Stimulated activated effector memory CD8-positive, alpha-beta T cell treated with anti-CD3 and anti-CD28 coated beads, Interleukin-12 subunit alpha, Interleukin-12 subunit beta, amount 100 ng/mL, for 72 hours (primary cell): ENCODE measurements at regions not wholly inside any gene's neighbourhood (a gene's known extent, or its start where the extent isn't known, plus 50 kb on each side); places are given as distances from the start of the nearest gene placed in this dataset.
"Not testable (repeated sequence)": the region's sequence is repeated elsewhere in the genome, so short reads cannot be mapped to it uniquely, and the experiment has no call there.

Experiments
- ATAC-seq: fragments of 150-1000 bp; cut with Tn5 transposase; 2 replicates; pipeline ENCODE4 v1.10.0; 2021
- DNase-seq, 2 donors: peaks; one replicate each; pipeline ENCODE4 v3.0.0; 2021 to 2022; ENCODE audit warnings: low spot score in 2 of 2
- H3K27ac Mint-ChIP-seq: one replicate; pipeline ENCODE4 v1.8.0; 2022; ENCODE audit warnings: mild to moderate bottlenecking, mixed read lengths
- H3K36me3 Mint-ChIP-seq: one replicate; pipeline ENCODE4 v1.8.0; 2022; ENCODE audit warnings: mild to moderate bottlenecking, mixed read lengths
- H3K4me1 Mint-ChIP-seq: one replicate; pipeline ENCODE4 v1.8.0; 2022; ENCODE audit warnings: mixed read lengths
- H3K4me3 Mint-ChIP-seq: one replicate; pipeline ENCODE4 v1.8.0; 2022; ENCODE audit warnings: mild to moderate bottlenecking, mixed read lengths
- H3K9me3 Mint-ChIP-seq: one replicate; pipeline ENCODE4 v1.8.0; 2022; ENCODE audit warnings: mixed read lengths

DNA sequence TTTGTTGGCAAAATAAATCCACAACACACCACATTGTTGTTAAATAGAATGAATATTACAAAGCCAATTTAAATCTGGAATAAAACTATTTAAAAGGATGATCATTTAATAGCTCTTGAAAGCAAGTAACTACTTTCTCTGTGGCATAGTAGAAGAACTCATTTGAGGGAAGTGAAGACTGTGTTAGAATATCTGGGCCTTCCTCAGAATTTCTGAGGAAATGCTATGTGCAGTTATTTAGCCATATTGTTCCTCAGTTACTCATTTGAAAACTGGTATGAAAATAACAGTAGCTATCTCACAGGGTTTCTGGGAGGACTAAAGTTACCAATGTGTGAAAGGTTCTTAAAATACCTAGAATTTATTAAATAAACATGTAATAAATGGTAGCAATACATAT, 595.8 kb downstream of the PSAT1 start:
- DNase-seq (no peak), ATAC-seq (no peak)

GRCh38 chr9:78893774-78894401, 597.0 kb downstream of the PSAT1 start:
- Mint-ChIP-seq H3K27ac (no peak overlapping the region), H3K9me3 (peaks cover 4% of the 10 kb centered on the region), H3K36me3 (no peaks in the 10 kb centered on the region), H3K4me1 (no peaks in the 10 kb centered on the region), H3K4me3 (no peak overlapping the region)
- DNase-seq (no peak), ATAC-seq (no peak)

More for the DNA sequence above, 595.8 kb downstream of the PSAT1 start:
- no peaks in the 10 kb centered on the region for H3K4me1 Mint-ChIP-seq
- no peaks in the 10 kb centered on the region for H3K36me3 Mint-ChIP-seq
- H3K27ac Mint-ChIP-seq = no peak overlapping the region
- no peak overlapping the region for H3K4me3 Mint-ChIP-seq
- H3K9me3 Mint-ChIP-seq = peaks cover 7% of the 10 kb centered on the region

DNA sequence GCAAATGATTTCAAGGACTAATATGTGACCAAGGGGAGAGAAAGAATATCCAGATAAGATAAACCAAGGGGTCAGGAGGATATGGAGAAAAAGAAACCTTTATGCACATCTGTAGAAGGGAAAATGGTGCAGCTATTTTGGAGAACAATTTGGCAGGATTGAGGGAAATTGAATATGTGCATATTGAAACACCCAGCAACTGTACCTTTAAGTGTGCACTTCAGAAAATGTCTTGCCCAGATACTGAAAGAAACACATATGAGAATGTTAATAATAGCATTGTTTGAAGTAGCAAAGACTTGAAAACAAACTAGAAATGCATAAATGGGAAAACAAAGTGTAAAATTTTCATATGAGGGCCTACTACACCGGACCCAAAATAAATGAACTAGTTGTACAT, 599.6 kb downstream of the PSAT1 start:
- no peak overlapping the region for H3K27ac Mint-ChIP-seq
- no peaks in the 10 kb centered on the region for H3K4me1 Mint-ChIP-seq
- DNase-seq (no peak), ATAC-seq (no peak)
- H3K9me3 Mint-ChIP-seq = peaks cover 1% of the 10 kb centered on the region
- no peaks in the 10 kb centered on the region for H3K36me3 Mint-ChIP-seq
- no peak overlapping the region for H3K4me3 Mint-ChIP-seq

- H3K36me3 Mint-ChIP-seq = no peaks in the 10 kb centered on the region
- ATAC-seq = no peak
- no peaks in the 10 kb centered on the region for H3K4me1 Mint-ChIP-seq
- no peak overlapping the region for H3K4me3 Mint-ChIP-seq
- H3K27ac Mint-ChIP-seq = no peak overlapping the region
- DNase-seq = no peak
- H3K9me3 Mint-ChIP-seq = peaks cover 3% of the 10 kb centered on the region
Observed at GRCh38 chr9:78898234-78898633, 601.3 kb downstream of the PSAT1 start.

- Mint-ChIP-seq H3K4me3 (no peak overlapping the region), H3K4me1 (no peaks in the 10 kb centered on the region), H3K36me3 (no peaks in the 10 kb centered on the region), H3K9me3 (peaks cover 3% of the 10 kb centered on the region), H3K27ac (no peak overlapping the region)
- ATAC-seq (no peak), DNase-seq (no peak)
Observed at GRCh38 chr9:78899006-78899405, 602.1 kb downstream of the PSAT1 start.

GRCh38 chr9:78900500-78900899, 603.6 kb downstream of the PSAT1 start:
- ATAC-seq = no peak
- Mint-ChIP-seq H3K4me1 (no peaks in the 10 kb centered on the region), H3K36me3 (no peaks in the 10 kb centered on the region), H3K4me3 (no peak overlapping the region), H3K9me3 (peaks cover 5% of the 10 kb centered on the region), H3K27ac (no peak overlapping the region)
- no peak for DNase-seq

- Mint-ChIP-seq H3K4me1 (no peaks in the 10 kb centered on the region), H3K9me3 (peaks cover 5% of the 10 kb centered on the region), H3K27ac (no peak overlapping the region), H3K36me3 (no peaks in the 10 kb centered on the region), H3K4me3 (no peak overlapping the region)
- no peak for DNase-seq
- no peak for ATAC-seq
Observed at GRCh38 chr9:78902051-78902450, 605.1 kb downstream of the PSAT1 start.

DNA sequence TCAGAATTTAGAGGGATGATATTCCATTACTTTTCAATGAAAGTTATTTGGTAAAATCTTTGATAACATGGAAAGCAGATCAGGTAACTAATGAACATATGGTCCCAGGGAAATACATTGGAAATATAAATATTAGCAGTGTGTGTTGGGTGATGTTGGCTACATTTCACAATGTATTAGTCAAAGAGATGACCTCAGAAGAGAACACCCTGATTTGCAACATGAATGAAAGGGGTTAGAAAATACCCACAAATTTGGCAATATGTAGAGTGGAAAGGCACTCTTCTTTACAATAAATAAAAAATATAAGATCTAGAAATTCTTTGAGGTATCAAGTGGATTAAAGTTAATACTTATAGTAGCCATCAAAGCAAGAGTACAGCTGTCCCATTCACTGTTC, 606.7 kb downstream of the PSAT1 start:
- Mint-ChIP-seq H3K36me3 (no peaks in the 10 kb centered on the region), H3K4me1 (no peaks in the 10 kb centered on the region), H3K4me3 (no peak overlapping the region), H3K27ac (no peak overlapping the region), H3K9me3 (peaks cover 7% of the 10 kb centered on the region)
- no peak for ATAC-seq
- DNase-seq = no peak

DNA sequence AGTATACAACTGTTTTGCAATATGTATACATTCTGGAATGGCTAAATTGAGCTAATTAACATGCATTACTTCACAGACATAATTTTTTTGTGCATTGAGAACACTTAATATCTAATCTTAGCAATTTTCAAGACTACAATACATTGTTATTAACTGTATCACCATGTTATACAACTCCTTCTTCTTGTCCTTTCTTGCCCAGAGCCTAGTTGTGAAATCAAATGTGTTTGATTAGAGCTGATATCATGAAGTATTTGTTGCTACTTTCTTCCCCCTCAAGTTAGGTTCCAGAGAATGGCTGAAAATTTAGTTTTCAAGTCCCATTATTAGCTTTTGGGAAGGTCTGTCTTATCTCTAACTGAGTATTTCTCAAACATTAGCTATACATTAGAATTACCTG, 607.8 kb downstream of the PSAT1 start:
- no peak overlapping the region for H3K4me3 Mint-ChIP-seq
- no peaks in the 10 kb centered on the region for H3K36me3 Mint-ChIP-seq
- H3K4me1 Mint-ChIP-seq = no peaks in the 10 kb centered on the region
- no peak for DNase-seq
- H3K27ac Mint-ChIP-seq = no peak overlapping the region
- peaks cover 11% of the 10 kb centered on the region for H3K9me3 Mint-ChIP-seq
- no peak for ATAC-seq

- ATAC-seq = no peak
- no peak for DNase-seq
- no peak overlapping the region for H3K4me3 Mint-ChIP-seq
- no peaks in the 10 kb centered on the region for H3K36me3 Mint-ChIP-seq
- H3K9me3 Mint-ChIP-seq = peaks cover 11% of the 10 kb centered on the region
- H3K4me1 Mint-ChIP-seq = no peaks in the 10 kb centered on the region
- no peak overlapping the region for H3K27ac Mint-ChIP-seq
Observed at GRCh38 chr9:78905387-78905786, 608.5 kb downstream of the PSAT1 start.

GRCh38 chr9:78905986-78906755, 609.2 kb downstream of the PSAT1 start:
- Mint-ChIP-seq H3K9me3 (peaks cover 14% of the 10 kb centered on the region), H3K27ac (no peak overlapping the region), H3K4me3 (no peak overlapping the region), H3K4me1 (no peaks in the 10 kb centered on the region), H3K36me3 (no peaks in the 10 kb centered on the region)
- DNase-seq (no peak), ATAC-seq (no peak)

DNA sequence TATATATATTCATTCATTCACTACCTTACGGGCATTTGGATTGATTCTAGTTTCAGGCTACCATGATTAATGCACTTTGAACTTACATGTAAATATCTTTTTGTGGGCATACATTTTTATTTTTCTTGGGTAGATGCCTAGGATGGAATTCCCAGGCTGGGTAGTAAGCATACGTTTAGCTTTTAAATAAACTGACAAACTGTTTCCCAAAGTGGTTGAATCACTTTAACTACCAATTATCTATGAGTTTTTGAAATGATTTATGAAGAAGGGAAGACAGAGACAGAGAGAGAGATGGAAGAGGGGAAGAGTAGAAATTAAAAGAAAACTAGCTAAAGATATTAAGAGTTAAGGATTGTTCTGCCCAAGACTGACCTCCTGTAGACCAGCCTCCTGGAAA, 612.6 kb downstream of the PSAT1 start:
- ATAC-seq (no peak), DNase-seq (no peak)
- H3K36me3 Mint-ChIP-seq = no peaks in the 10 kb centered on the region
- no peaks in the 10 kb centered on the region for H3K4me1 Mint-ChIP-seq
- H3K9me3 Mint-ChIP-seq = peaks cover 9% of the 10 kb centered on the region
- H3K27ac Mint-ChIP-seq = no peak overlapping the region
- H3K4me3 Mint-ChIP-seq = no peak overlapping the region

DNA sequence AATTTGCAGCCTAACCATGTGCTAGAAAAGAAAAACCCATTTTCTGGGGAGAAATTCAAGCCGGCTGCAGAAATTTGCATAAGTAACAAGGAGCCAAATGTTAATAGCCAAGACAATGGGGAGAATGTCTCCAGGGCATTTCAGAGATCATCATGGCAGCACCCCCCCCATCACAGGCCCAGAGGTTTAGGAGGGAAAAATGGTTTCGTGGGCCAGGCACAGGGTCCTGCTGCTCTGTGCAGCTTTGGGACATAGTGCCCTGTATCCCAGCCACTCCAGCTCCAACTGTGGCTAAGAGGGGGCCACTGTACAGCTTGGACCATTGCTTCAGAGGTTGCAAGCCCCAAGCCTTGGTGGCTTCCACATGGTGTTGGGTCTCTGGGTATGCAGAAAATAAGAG, 620.0 kb downstream of the PSAT1 start:
- not testable (repeated sequence) for H3K9me3 Mint-ChIP-seq, ATAC-seq, H3K36me3 Mint-ChIP-seq, H3K4me3 Mint-ChIP-seq, H3K27ac Mint-ChIP-seq, H3K4me1 Mint-ChIP-seq, DNase-seq

DNA sequence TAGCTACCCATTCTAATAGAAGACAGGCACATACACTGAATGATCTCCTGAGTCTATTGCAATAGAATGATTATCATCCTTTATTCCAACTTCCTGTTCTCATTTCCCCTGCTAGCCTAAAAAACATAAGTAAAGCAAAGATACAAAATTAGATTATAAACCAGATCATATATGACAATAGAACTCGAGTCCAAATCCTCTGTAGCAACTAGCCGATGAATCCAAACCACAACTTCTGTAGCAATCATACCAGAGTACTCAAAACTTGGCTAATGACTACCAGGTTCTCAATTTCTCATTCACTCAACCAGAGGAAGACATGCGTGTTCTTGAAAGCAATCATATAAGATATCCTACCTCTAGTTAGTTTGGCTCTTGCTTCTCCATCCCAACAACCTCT, 622.1 kb downstream of the PSAT1 start:
- H3K9me3 Mint-ChIP-seq = peaks cover 7% of the 10 kb centered on the region
- DNase-seq (no peak), ATAC-seq (no peak)
- H3K4me1 Mint-ChIP-seq = no peaks in the 10 kb centered on the region
- H3K36me3 Mint-ChIP-seq = no peaks in the 10 kb centered on the region
- no peak overlapping the region for H3K4me3 Mint-ChIP-seq
- no peak overlapping the region for H3K27ac Mint-ChIP-seq

DNA sequence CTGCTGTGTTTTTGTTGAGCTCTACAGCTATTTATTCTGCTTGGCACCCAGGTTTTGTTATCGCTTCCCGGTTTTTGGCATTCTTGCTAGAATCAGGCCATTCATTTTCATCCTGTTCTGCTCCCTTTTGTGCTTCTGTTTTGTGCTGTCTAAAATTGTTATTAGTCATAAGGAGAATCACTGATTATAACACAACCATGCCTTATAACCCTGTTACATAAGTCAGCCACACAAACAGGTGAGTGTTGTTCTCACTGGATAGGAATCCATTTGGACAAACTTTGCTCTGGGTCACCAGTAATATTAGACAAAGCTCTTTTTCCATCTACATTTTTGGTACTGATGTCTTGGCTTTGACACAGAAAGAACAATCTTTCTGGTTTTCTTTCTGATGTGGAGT, 622.8 kb downstream of the PSAT1 start:
- no peak overlapping the region for H3K4me3 Mint-ChIP-seq
- H3K27ac Mint-ChIP-seq = no peak overlapping the region
- H3K9me3 Mint-ChIP-seq = peaks cover 7% of the 10 kb centered on the region

GRCh38 chr9:78921341-78921740, 624.4 kb downstream of the PSAT1 start:
- Mint-ChIP-seq H3K4me3 (no peak overlapping the region), H3K36me3 (no peaks in the 10 kb centered on the region), H3K27ac (no peak overlapping the region), H3K4me1 (no peaks in the 10 kb centered on the region), H3K9me3 (peaks cover 7% of the 10 kb centered on the region)
- DNase-seq (no peak), ATAC-seq (no peak)

More for the DNA sequence above, 622.8 kb downstream of the PSAT1 start:
- DNase-seq (no peak), ATAC-seq (no peak)
- Mint-ChIP-seq H3K36me3 (no peaks in the 10 kb centered on the region), H3K4me1 (no peaks in the 10 kb centered on the region)
